ENCODE measurements at regions not wholly inside any gene's neighbourhood (a gene's known extent, or its start where the extent isn't known, plus 50 kb on each side); places are given as distances from the start of the nearest gene placed in this dataset.

GRCh38 chr6:1472643-1473042, 83.3 kb downstream of the FOXF2 start:
- TF ChIP-seq, protein P1, sequence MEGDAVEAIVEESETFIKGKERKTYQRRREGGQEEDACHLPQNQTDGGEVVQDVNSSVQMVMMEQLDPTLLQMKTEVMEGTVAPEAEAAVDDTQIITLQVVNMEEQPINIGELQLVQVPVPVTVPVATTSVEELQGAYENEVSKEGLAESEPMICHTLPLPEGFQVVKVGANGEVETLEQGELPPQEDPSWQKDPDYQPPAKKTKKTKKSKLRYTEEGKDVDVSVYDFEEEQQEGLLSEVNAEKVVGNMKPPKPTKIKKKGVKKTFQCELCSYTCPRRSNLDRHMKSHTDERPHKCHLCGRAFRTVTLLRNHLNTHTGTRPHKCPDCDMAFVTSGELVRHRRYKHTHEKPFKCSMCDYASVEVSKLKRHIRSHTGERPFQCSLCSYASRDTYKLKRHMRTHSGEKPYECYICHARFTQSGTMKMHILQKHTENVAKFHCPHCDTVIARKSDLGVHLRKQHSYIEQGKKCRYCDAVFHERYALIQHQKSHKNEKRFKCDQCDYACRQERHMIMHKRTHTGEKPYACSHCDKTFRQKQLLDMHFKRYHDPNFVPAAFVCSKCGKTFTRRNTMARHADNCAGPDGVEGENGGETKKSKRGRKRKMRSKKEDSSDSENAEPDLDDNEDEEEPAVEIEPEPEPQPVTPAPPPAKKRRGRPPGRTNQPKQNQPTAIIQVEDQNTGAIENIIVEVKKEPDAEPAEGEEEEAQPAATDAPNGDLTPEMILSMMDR (IDR thresholded peaks at IDR 0.05) = no peak
- no peak for TF ChIP-seq POLR2AphosphoS5 (IDR thresholded peaks at IDR 0.05)
- no peak for TF ChIP-seq POLR2A (IDR thresholded peaks at IDR 0.05)
